Central memory CD8-positive, alpha-beta T cell (primary cell): ENCODE measurements at regions not wholly inside any gene's neighbourhood (a gene's known extent, or its start where the extent isn't known, plus 50 kb on each side); places are given as distances from the start of the nearest gene placed in this dataset.
"Not testable (repeated sequence)": the region's sequence is repeated elsewhere in the genome, so short reads cannot be mapped to it uniquely, and the experiment has no call there.

Experiments used
- ATAC-seq: fragments of 150-1000 bp; cut with Tn5 transposase; replicated peaks from 2 replicates; pipeline ENCODE4 v1.10.0; 2022; ENCODE audit warnings: mild to moderate bottlenecking, moderate FRiP score, moderate number of reproducible peaks; ENCODE audit not compliant: poor library complexity, severe bottlenecking; ENCODE audit errors: extremely low read depth
- DNase-seq, 2 donors: peaks; one replicate each; pipeline ENCODE4 v3.0.0; 2021; ENCODE audit warnings: low spot score in 2 of 2
- H3K27ac Mint-ChIP-seq: one replicate; pipeline ENCODE4 v1.8.0; 2022; ENCODE audit warnings: low read depth, mild to moderate bottlenecking, moderate library complexity, mixed read lengths
- H3K27me3 Mint-ChIP-seq: one replicate; pipeline ENCODE4 v1.8.0; 2022; ENCODE audit warnings: mixed read lengths
- H3K36me3 Mint-ChIP-seq: one replicate; pipeline ENCODE4 v1.8.0; 2022; ENCODE audit warnings: mild to moderate bottlenecking, moderate library complexity, mixed read lengths; ENCODE audit not compliant: insufficient read depth
- H3K4me1 Mint-ChIP-seq: one replicate; pipeline ENCODE4 v1.8.0; 2022; ENCODE audit warnings: mixed read lengths
- H3K4me3 Mint-ChIP-seq: one replicate; pipeline ENCODE4 v1.8.0; 2022; ENCODE audit warnings: mild to moderate bottlenecking, moderate library complexity, mixed read lengths
- H3K9me3 Mint-ChIP-seq: one replicate; pipeline ENCODE4 v1.8.0; 2022; ENCODE audit warnings: mixed read lengths

DNA sequence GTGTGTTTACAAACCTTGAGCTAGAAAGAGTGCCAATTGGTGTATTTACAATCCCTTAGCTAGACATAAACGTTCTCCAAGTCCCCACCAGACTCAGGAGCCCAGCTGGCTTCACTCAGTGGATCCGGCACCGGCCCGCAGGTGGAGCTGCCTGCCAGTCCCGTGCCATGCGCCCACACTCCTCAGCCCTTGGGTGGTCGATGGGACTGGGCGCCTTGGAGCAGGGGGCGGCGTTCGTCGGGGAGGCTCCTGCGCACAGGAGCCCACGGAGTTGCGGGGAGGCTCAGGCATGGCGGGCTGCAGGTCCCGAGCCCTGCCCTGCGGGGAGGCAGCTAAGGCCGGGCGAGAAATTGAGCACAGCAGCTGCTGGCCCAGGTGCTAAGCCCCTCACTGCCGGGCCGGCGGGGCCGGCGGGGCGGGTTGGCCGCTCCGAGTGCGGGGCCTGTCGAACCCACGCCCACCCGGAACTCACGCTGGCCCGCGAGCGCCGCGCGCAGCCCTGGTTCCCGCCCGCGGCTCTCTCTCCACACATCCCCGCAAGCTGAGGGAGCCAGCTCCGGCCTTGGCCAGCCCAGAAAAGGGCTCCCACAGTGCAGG, 1188.0 kb downstream of the NXPH1 start:
- H3K4me3 Mint-ChIP-seq, H3K27me3 Mint-ChIP-seq, H3K4me1 Mint-ChIP-seq, H3K9me3 Mint-ChIP-seq, H3K27ac Mint-ChIP-seq, DNase-seq, H3K36me3 Mint-ChIP-seq, ATAC-seq: not testable (repeated sequence)

DNA sequence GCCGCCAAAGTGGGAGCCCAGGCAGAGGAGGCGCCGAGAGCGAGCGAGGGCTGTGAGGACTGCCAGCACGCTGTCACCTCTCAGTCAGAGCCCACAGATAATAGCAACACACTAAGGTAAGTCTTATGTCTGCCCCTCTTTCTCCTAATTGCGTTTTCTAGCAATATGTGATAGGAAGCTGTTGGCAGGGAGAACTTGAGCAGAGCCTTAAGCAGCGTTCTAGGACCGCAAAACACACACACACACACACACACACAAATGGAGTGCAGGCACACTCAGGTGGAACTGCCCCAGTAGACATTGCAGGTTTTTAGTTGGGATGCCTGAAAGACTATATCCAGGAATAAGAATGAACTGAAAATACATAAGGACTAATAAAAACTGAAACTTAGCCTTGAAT, 1188.5 kb downstream of the NXPH1 start:
- H3K27ac Mint-ChIP-seq: no peak overlapping the region
- H3K4me3 Mint-ChIP-seq: no peak overlapping the region
- peaks cover 9% of the 10 kb centered on the region for H3K9me3 Mint-ChIP-seq
- ATAC-seq: no peak
- no peak for DNase-seq
- no peaks in the 10 kb centered on the region for H3K4me1 Mint-ChIP-seq
- H3K36me3 Mint-ChIP-seq: no peaks in the 10 kb centered on the region
- no peaks in the 10 kb centered on the region for H3K27me3 Mint-ChIP-seq

DNA sequence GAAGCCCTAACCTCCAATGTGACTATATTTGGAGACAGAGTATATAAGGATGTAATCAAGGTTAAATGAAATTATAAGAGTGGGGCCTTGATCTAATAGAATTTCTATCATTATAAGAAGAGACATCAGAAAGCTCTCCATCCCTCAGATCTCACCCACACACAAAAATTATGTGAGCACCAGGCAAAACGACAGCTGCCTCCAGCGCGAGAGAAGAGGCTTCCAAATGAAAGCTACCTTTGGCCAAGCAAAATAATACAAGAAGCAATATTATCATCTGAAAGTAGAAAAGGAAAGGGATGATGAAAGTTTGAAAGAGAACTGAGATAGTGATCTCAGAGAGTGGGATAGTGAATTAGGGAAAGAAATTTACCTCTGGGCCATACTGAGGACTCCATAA, 1192.5 kb downstream of the NXPH1 start:
- no peaks in the 10 kb centered on the region for H3K27me3 Mint-ChIP-seq
- ATAC-seq: no peak
- H3K4me3 Mint-ChIP-seq: no peak overlapping the region
- no peaks in the 10 kb centered on the region for H3K4me1 Mint-ChIP-seq
- no peak for DNase-seq
- no peaks in the 10 kb centered on the region for H3K36me3 Mint-ChIP-seq
- H3K27ac Mint-ChIP-seq: no peak overlapping the region
- H3K9me3 Mint-ChIP-seq: peaks cover 5% of the 10 kb centered on the region

DNA sequence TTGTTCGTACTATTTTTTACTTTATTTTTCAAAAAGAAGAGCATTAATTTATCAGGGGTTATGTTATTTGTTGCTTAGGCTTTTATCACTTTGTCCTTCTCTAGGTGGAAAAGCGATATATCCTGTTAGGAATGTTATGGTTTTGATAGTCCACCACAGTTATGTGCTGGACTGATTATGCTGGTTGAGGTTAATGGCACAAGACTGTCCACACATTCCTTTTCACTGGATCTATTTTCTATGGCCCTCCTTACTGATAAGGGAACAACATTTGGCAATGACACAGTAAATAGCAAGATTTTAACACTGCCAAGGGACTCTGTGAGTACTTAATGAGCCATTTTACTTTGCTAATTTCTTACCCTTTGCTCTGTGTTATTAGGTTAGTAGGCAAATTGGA, 1212.3 kb downstream of the NXPH1 start:
- no peak overlapping the region for H3K27ac Mint-ChIP-seq
- no peaks in the 10 kb centered on the region for H3K36me3 Mint-ChIP-seq
- H3K9me3 Mint-ChIP-seq: peaks cover 5% of the 10 kb centered on the region
- ATAC-seq: no peak
- no peak for DNase-seq
- H3K27me3 Mint-ChIP-seq: no peaks in the 10 kb centered on the region
- no peaks in the 10 kb centered on the region for H3K4me1 Mint-ChIP-seq
- no peak overlapping the region for H3K4me3 Mint-ChIP-seq

DNA sequence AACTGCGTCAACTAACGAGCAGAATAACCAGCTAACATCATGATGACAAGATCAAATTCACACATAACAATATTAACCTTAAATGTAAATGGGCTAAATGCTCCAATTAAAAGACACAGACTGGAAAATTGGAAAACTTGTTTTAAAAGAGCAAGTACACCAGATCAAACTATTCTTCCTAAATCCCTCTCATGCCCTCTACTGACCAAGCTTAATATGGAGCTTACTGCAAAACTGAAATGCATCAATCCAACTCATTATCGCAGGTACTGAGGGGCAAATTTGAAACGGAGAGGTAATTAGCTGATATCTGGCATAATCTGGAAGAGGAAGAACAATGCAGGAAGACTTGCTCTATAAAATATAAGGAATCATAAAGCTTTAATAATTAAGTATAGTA, 1223.8 kb downstream of the NXPH1 start:
- Mint-ChIP-seq H3K27ac (no peak overlapping the region), H3K36me3 (no peaks in the 10 kb centered on the region), H3K27me3 (no peaks in the 10 kb centered on the region), H3K9me3 (peaks cover 23% of the 10 kb centered on the region), H3K4me1 (no peaks in the 10 kb centered on the region), H3K4me3 (no peak overlapping the region)
- ATAC-seq (no peak), DNase-seq (no peak)

DNA sequence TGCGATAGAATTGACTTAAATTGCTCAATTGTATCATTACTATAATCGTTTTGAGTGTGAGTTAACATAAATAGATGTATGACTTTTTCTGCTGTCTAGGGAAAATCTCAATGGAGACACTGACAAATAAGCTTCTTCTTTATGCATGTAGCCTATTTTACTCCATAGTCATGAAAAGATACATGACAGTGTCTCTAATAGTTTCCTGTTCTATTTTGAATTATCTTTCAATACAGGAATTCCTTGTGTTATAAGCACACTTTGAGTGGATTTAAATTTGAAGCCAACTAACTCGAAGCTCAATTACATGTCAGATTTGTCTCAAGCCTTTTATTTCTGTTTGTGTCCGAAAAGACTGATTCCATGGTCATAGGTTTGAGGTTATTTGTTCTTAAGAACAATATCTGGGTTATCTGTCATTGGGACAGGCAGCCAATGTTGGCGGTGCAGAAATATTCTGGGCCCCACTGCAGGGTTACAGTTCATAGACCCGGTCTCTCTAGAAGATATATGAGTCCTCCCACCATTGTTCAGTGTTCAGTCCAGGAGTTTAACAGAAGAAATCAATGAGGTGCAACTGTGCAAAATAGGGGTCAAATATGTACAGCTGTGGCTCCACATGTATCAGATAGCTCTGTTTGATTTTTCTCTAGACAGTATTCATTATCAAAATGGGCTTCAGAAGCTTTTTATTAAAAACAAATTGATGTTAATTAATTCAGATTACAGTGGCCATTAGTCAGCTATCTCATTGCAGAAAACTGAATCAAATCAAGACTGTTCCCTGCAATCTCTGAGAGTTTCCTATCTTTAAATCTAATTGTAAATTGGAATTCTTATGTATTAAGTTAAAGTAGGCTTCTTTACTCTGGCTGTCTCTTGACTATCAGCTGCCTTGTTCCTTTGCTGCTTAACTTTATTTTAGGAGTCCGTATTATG, 1238.8 kb downstream of the NXPH1 start:
- DNase-seq: no peak
- Mint-ChIP-seq H3K4me1 (no peaks in the 10 kb centered on the region), H3K4me3 (no peak overlapping the region), H3K36me3 (peaks cover 2% of the 10 kb centered on the region), H3K9me3 (peaks cover 11% of the 10 kb centered on the region), H3K27me3 (no peaks in the 10 kb centered on the region), H3K27ac (no peak overlapping the region)
- ATAC-seq: no peak

DNA sequence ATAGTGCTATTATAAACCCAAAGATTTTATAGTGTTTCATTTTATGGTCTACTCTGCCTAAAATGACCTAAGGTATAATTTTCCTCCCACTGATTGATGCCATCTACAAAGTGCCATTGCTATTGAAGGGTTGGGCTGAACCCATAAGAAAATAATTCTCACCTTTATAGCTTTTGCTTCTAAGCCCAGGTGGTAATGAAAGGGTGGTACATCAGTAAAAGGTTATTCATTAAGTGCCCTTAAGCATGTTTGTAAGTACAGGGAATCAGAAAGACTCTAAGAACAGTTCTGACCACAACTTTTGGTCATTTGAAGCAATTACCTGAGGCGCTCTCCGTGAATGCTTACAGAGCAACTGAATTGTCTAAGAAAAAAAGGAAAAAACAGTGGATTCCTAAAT, 1247.3 kb downstream of the NXPH1 start:
- Mint-ChIP-seq H3K4me1 (no peaks in the 10 kb centered on the region), H3K9me3 (peaks cover 12% of the 10 kb centered on the region), H3K27ac (no peak overlapping the region), H3K27me3 (no peaks in the 10 kb centered on the region), H3K4me3 (no peak overlapping the region), H3K36me3 (peaks cover 2% of the 10 kb centered on the region)
- no peak for DNase-seq
- no peak for ATAC-seq

DNA sequence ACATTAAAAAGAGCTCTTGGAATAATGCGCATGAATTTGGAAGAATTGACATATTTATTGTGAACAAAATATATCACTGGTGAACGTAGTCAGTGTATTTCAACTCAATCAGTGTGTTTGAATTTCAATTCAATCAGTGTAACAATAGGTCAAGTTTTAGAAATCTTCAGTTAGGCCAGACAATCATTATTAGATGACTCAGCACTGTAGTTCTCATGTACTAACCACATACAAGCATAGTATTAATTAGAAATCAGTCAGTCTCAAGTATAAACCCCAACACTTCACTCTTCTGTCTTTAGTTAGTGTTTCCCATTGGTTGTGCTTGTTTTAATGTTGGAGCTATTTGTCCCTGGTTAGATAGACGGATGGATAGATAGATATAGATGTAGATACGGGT, 1247.9 kb downstream of the NXPH1 start:
- Mint-ChIP-seq H3K36me3 (peaks cover 2% of the 10 kb centered on the region), H3K27ac (no peak overlapping the region), H3K4me3 (no peak overlapping the region), H3K4me1 (no peaks in the 10 kb centered on the region), H3K27me3 (no peaks in the 10 kb centered on the region), H3K9me3 (peaks cover 12% of the 10 kb centered on the region)
- no peak for ATAC-seq
- DNase-seq: no peak

DNA sequence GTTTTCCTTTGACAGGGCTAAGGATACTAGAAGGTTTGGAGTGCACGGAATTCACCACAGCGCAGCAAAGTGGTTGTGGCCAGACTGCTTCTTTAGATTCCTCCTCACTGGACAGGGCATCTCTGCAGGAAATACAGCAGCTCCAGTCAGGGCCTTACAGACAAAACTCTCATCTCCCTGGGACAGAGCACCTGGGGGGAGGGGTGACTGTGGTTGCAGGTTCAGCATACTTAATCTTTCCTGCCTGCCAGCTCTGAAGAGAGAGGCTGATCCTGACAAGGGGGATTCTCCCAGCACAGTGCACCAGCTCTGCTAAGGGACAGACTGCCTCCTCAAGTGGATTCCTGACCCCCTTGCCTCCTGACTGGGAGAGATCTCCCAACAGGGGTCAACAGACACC, 1257.9 kb downstream of the NXPH1 start:
- Mint-ChIP-seq H3K4me1 (no peaks in the 10 kb centered on the region), H3K9me3 (no peaks in the 10 kb centered on the region), H3K27ac (no peak overlapping the region), H3K36me3 (no peaks in the 10 kb centered on the region), H3K27me3 (no peaks in the 10 kb centered on the region), H3K4me3 (no peak overlapping the region)
- DNase-seq (no peak), ATAC-seq (no peak)

DNA sequence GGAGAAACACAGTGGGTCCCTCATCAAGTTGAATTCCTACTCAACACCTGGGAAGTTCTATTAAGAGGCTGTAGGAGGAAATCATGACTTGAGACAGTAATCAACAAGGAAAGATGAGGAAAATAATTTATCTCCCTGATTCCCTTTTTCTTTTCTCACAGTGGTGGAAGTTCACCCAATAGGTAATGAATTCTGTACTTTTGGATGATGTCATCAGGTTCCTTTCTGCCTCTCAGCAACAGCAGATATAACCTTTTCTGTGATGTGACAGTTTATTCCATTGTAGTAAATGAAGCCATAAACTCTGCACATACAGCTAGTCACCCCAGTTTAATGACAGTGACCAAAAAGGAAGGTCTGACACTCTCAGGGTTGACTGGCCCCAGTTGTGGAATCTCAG, 1265.0 kb downstream of the NXPH1 start:
- H3K36me3 Mint-ChIP-seq: no peaks in the 10 kb centered on the region
- no peak overlapping the region for H3K27ac Mint-ChIP-seq
- H3K27me3 Mint-ChIP-seq: no peaks in the 10 kb centered on the region
- H3K9me3 Mint-ChIP-seq: peaks cover 6% of the 10 kb centered on the region
- no peak overlapping the region for H3K4me3 Mint-ChIP-seq
- ATAC-seq (no peak), DNase-seq (no peak)
- H3K4me1 Mint-ChIP-seq: no peaks in the 10 kb centered on the region

DNA sequence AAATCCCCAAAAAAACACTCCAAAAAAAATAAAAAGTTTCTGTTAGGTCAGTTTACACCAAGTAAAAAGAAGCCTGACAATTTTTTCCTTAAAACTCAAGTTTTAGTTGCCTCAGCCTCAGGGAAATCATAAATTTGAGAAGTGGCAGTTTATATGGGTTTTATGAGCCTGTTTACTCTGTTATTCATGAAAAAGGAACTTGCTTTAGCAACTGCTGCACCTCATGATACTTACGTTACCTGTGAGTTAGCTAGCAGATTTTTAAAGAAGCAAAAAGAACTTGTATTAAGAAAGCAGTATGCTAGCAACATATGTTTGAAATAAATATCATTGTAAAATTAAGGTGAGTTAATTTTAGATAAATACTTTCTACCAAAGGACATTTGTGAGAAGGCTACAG, 1264.5 kb upstream of the PHF14 start:
- H3K36me3 Mint-ChIP-seq: no peaks in the 10 kb centered on the region
- H3K27me3 Mint-ChIP-seq: no peaks in the 10 kb centered on the region
- no peaks in the 10 kb centered on the region for H3K4me1 Mint-ChIP-seq
- no peak overlapping the region for H3K27ac Mint-ChIP-seq
- DNase-seq: no peak
- H3K4me3 Mint-ChIP-seq: no peak overlapping the region
- no peak for ATAC-seq
- peaks cover 11% of the 10 kb centered on the region for H3K9me3 Mint-ChIP-seq

DNA sequence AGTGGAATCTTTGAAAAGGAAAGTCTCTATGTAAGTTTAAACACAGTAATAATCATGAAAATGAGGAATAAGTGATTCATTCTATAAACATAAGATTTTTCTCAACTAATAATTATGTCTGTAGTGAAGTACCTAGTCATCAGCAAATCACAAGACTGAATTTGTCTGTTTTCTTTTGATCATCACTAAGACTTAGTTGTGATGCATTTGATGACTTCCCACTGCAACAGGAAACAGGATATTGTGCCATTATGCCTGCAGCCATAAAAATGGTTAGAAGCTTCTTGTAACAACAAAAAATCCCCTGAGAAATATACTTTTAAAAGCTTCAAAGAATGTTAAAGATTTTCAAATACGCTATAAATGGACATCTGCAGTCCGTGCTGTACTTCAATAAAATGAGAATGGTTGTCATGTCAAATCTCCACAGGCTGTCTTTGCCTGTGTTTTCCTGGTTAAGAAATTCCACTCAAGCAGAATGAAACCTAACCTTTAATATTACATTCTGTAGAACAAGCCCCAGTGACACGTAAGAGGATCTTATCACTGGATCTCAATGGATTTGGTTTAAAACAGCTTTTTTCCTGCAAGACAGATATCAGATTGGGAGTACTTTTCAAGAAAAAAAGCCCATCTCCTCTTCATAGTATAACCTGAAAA, 1262.3 kb upstream of the PHF14 start:
- H3K36me3 Mint-ChIP-seq: no peaks in the 10 kb centered on the region
- H3K4me3 Mint-ChIP-seq: no peak overlapping the region
- H3K27me3 Mint-ChIP-seq: no peaks in the 10 kb centered on the region
- H3K27ac Mint-ChIP-seq: no peak overlapping the region
- DNase-seq (no peak), ATAC-seq (no peak)
- H3K4me1 Mint-ChIP-seq: no peaks in the 10 kb centered on the region
- H3K9me3 Mint-ChIP-seq: peaks cover 14% of the 10 kb centered on the region
